LNCaP clone FGC (cell line): ENCODE measurements at regions not wholly inside any gene's neighbourhood (a gene's known extent, or its start where the extent isn't known, plus 50 kb on each side); places are given as distances from the start of the nearest gene placed in this dataset.
"Not testable (repeated sequence)": the region's sequence is repeated elsewhere in the genome, so short reads cannot be mapped to it uniquely, and the experiment has no call there.

Source experiments
- DNase-seq: peaks from one replicate; pipeline ENCODE4 v3.0.0-alpha.2; 2011; ENCODE audit warnings: low read depth
- H3K4me3 ChIP-seq: 2 replicates; pipeline ENCODE4 v1.5.1; 2011; ENCODE audit warnings: mild to moderate bottlenecking, low read depth, low read length, control low read depth
- CTCF ChIP-seq: IDR thresholded peaks from 2 replicates; pipeline ENCODE4 v1.5.1; 2012; ENCODE audit warnings: mild to moderate bottlenecking; ENCODE audit not compliant: control insufficient read depth, insufficient read depth; ENCODE audit errors: extremely low read depth

GRCh38 chr10:123221418-123221817 lies 67.2 kb downstream of the BUB3 start:
- H3K4me3 ChIP-seq = no peak overlapping the region
- no peak for DNase-seq
- TF ChIP-seq CTCF = no peak

GRCh38 chr10:123222832-123223231 lies 68.6 kb downstream of the BUB3 start:
- DNase-seq = no peak
- TF ChIP-seq CTCF = no peak
- no peak overlapping the region for H3K4me3 ChIP-seq

GRCh38 chr10:123227706-123228105 lies 73.5 kb downstream of the BUB3 start:
- TF ChIP-seq CTCF = no peak
- no peak overlapping the region for H3K4me3 ChIP-seq
- peak; percentile 89 for DNase-seq

GRCh38 chr10:123229927-123230630 lies 75.9 kb downstream of the BUB3 start:
- no peak for TF ChIP-seq CTCF
- no peak for DNase-seq
- no peak overlapping the region for H3K4me3 ChIP-seq

GRCh38 chr10:123232879-123233278 lies 78.7 kb downstream of the BUB3 start:
- not testable (repeated sequence) for DNase-seq, H3K4me3 ChIP-seq

GRCh38 chr10:123235014-123235413 lies 80.8 kb downstream of the BUB3 start:
- H3K4me3 ChIP-seq, DNase-seq: not testable (repeated sequence)

- DNase-seq = no peak
- TF ChIP-seq CTCF = 0 out of 2 replicates have a peak, but pooled peaks have one; percentile 9
- H3K4me3 ChIP-seq = no peak overlapping the region
These were observed 81.9 kb downstream of the BUB3 start for GRCh38 chr10:123236126-123236525.

- H3K4me3 ChIP-seq = no peak overlapping the region
- DNase-seq = no peak
- TF ChIP-seq CTCF = no peak
These were observed 86.0 kb downstream of the BUB3 start for GRCh38 chr10:123240250-123240649.
